Prostate gland (tissue), 2 donors: ENCODE measurements at regions not wholly inside any gene's neighbourhood (a gene's known extent, or its start where the extent isn't known, plus 50 kb on each side); places are given as distances from the start of the nearest gene placed in this dataset.

ENCODE experiments used
- CTCF ChIP-seq, 4 experiments: fragments of 200-600 bp in 2 of 4; fragments of 450-650 bp in 2 of 4; sonication (generic) in 2 of 4; IDR thresholded peaks; 1 replicate in 3 of 4; 2 replicates in 1 of 4; pipeline ENCODE4 v1.5.1; 2016 to 2019; ENCODE audit warnings: antibody characterized with exemption in 4 of 4, mild to moderate bottlenecking in 2 of 4, moderate library complexity in 2 of 4
- POLR2A ChIP-seq: fragments of 450-650 bp; IDR thresholded peaks from one replicate; pipeline ENCODE4 v1.6.1; 2016; ENCODE audit warnings: antibody characterized with exemption, mild to moderate bottlenecking
- POLR2AphosphoS5 ChIP-seq: sonication (generic); formaldehyde crosslinking; IDR thresholded peaks from one replicate; pipeline ENCODE4 v1.6.1; 2017; ENCODE audit warnings: antibody characterized with exemption

DNA sequence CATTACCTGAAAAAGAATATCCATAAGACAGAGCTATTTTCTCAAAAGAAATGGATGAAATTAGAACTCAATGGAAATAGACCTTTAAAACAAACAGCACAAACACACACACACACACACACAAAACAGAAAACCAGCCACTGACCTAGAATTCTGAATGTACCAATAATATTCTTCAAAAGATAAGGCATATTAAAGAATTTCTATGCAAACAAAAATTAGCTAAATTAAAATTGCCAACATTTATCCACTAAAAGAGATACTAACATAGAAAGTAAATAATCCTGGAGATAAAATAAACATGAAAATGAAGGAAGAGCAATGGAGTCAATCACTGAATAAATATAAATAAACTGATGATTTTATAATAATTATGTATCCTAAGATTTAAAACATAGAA is 431.2 kb downstream of the SH2D4B start:
- TF ChIP-seq CTCF (IDR thresholded peaks at IDR 0.05), result no peak
- no peak for TF ChIP-seq POLR2A
- no peak for TF ChIP-seq POLR2AphosphoS5
